IPS-NIHi11 (cell line): ENCODE measurements at regions not wholly inside any gene's neighbourhood (a gene's known extent, or its start where the extent isn't known, plus 50 kb on each side); places are given as distances from the start of the nearest gene placed in this dataset.
"Not testable (repeated sequence)": the region's sequence is repeated elsewhere in the genome, so short reads cannot be mapped to it uniquely, and the experiment has no call there.

Experiments
- DNase-seq: peaks from one replicate; pipeline ENCODE4 v3.0.0; 2012; ENCODE audit warnings: mixed read lengths, low spot score

GRCh38 chr3:18987862-18988447 lies 160.4 kb upstream of the KCNH8 start:
- DNase-seq: no peak

GRCh38 chr3:18987070-18987469 lies 161.2 kb upstream of the KCNH8 start:
- no peak for DNase-seq

DNA sequence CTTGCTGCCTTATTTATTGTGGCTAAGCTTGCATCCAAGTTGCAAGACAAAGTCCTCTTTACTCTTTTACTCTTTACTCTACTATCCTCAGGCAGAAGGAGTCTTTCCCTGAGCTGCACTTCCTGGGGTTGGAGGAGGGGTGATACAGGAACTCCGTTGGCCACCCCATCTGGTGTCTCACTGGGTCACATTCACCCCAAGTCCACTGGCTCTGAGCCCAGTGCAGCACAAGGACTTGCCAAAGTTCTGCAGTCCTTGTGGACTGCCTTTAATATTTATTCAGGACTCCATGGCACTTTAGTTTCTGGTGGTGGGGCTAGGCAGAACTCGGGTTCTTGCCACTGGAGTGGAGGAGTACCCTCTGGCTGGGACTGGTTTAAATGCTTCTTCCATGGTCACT lies 165.4 kb upstream of the KCNH8 start:
- no peak for DNase-seq

DNA sequence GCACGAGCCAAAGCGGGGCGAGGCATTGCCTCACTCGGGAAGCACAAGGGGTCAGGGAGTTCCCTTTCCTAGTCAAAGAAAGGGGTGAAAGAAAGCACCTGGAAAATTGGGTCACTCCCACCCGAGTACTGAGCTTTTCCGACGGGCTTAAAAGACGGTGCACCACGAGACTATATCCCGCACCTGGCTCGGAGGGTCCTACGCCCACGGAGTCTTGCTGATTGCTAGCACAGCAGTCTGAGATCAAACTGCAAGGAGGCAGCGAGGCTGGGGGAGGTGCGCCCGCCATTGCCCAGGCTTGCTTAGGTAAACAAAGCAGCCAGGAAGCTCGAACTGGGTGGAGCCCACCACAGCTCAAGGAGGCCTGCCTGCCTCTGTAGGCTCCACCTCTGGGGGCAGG lies 172.2 kb upstream of the KCNH8 start:
- not testable (repeated sequence) for DNase-seq

GRCh38 chr3:18968120-18968519 lies 180.2 kb upstream of the KCNH8 start:
- DNase-seq: no peak

- DNase-seq: no peak
Measured at GRCh38 chr3:18965781-18966180, 182.5 kb upstream of the KCNH8 start.

GRCh38 chr3:18964640-18965039 lies 183.7 kb upstream of the KCNH8 start:
- no peak for DNase-seq

DNA sequence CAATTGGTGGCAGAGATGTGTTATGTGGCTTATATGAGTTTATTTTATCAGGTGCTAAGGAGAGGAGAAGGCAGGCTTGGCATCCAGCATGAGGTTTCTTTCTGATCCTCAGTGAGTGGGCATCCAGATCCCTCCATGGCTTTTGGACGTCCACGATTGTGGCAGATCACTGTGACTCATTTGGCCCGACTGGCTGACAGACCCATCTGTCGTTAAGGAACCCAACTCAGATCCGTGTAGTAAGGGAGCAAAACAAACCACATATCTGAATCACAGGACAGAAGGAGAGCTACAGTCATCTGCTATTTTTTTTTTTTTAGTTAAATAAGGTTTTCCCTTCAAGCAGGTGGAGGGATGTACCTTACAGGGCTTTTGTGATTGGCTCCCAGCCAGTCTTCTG lies 197.0 kb upstream of the KCNH8 start:
- no peak for DNase-seq

DNA sequence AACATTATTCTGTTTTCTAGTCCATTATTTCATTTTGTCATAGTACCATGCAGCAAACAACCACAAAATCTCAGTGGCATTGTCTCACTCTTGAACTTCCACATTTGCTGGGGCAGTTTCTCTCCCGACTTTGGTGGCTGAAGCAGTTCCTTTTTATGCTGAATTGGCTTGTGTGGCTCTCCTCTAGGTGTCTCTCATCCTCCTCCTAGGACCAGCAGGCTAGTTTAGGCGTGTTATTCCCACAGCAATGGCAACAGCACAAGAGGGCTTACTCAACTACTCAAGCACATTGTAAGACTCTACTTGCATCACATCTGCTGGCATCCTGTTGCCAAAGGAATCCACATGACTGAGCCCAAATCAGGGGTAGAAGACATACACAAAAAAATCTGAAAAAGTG lies 201.8 kb upstream of the KCNH8 start:
- peak; percentile 31 for DNase-seq

- DNase-seq: no peak
Measured at GRCh38 chr3:18937574-18937973, 210.7 kb upstream of the KCNH8 start.

- no peak for DNase-seq
Measured at GRCh38 chr3:18919158-18919557, 229.2 kb upstream of the KCNH8 start.

DNA sequence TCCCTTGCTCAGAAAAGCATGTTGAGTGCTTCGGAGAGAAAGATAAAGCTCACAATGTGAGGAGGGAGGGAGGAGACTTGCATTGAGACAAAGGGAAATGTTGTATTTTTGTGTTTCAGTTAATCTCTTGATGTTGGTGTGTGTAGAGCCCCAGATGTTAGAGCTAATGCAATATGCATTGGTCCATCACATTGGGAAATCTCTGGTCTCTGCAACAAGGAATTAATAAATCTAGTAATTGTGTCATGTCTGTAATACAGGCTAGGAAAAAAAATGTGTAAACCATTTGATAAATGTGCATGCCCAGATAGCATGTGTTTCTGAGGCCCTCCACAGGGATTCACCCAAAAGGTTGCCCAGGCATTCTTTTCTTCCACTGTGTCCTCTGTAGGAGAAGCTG lies 230.4 kb upstream of the KCNH8 start:
- no peak for DNase-seq

DNA sequence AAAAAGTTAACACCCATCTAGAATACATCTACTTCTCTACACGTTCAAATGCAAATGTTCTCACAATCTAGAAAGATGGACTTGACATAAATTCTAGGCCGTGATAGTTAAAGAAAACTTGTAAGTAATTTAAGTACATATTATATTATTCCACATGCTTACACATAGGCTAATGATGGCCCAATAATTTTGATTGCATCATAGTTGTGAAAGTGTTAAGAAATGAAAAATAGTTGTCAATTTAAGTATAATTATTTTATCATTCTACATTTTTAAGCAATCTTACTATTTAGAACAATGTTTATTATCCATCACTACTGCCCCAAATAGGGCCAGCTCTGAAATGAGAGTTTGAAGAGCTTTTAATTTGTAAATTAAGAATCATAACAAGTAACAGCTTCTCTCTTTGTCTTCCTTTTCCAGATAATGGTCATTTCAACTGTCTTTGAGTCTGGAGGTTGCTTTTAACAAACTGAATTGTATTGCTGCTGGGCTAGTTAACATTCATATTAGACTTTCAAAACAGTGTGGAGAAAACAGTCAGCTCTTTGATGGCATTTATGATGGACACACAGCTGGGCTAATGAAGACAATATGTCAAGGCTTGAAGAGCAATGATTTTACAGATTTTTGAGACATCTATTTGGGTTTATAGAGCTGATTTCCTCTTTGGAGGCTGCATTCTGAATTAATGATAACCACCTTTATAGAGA lies 246.1 kb upstream of the KCNH8 start:
- DNase-seq: no peak

DNA sequence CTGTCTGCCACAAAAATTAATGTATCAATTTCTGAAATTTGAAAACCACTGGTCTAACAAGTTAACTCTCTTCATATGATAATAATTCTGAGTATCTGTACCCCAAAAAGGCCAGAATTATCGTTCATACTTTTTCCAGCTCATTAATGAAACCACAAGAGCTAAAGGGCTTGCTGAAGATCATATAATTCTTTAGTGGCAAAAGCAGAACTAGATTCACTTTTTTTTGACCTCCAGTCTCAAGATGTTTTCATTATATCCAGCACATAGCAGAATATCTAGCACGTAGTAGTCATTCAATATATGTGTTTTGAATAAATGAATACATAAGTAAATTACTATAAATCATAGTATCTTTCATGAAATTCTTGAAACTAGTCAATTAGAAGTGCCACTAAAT lies 246.7 kb upstream of the KCNH8 start:
- DNase-seq: no peak

- DNase-seq: no peak
Measured at GRCh38 chr3:18900994-18901393, 247.3 kb upstream of the KCNH8 start.

- DNase-seq: no peak
Measured at GRCh38 chr3:18898911-18899310, 249.4 kb upstream of the KCNH8 start.

DNA sequence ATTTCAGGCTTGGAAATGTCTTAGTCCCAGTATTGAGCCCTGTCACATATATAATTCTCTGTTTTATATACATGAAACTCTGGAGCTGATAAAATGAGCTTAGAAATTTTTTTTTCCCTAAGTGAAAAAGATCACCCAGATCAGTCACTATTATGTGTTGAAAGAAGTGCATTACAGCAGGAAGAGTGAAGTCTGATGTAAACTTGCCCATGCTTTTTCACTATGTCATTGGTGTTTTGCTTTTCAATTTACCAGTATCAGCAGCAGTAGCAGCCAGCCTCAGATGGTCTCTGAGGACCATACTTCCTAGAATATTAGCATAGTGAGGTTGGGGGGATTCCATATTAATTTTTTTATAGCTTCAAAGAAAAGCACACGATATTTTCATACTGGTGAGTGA lies 255.6 kb upstream of the KCNH8 start:
- DNase-seq: no peak

GRCh38 chr3:18892047-18892446 lies 256.3 kb upstream of the KCNH8 start:
- no peak for DNase-seq

DNA sequence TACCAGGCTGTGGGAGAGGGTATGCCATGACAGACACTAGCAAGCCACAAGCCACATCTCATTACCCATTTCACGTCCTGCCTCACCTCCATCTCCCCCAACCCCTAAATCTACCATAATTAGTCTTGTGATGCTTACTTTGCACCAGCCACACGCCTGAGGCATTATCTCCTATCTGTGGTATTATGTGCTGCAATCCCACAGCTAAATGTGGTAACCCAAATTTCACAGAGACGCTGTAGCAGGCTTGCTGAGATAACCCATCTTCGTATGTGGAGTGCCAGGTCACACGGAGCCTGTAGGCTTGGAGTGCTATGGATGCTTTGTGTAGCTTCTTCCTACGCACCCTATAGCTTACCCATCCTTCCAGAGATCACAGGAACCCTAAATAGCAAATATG lies 256.7 kb upstream of the KCNH8 start:
- DNase-seq: no peak

- DNase-seq: no peak
Measured at GRCh38 chr3:18890449-18890848, 257.9 kb upstream of the KCNH8 start.

DNA sequence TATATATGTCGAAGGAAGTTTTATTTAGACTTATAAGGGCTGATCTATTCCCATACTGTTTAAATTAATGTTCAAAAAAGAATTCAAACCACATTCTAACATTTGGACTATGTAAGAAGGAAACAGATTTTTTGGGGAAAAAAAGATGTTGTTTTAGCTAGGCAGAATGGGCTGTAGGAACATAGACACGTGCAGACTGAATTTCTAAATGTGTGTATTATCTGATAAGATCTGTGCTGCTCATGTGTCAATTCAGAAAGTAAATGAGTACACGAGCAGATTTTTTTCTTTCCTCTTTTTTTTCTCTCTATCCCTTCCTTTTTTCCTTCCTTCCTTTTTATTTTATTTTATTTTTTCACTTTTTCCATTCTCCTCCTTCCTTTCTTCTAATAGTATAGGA lies 259.5 kb upstream of the KCNH8 start:
- no peak for DNase-seq

DNA sequence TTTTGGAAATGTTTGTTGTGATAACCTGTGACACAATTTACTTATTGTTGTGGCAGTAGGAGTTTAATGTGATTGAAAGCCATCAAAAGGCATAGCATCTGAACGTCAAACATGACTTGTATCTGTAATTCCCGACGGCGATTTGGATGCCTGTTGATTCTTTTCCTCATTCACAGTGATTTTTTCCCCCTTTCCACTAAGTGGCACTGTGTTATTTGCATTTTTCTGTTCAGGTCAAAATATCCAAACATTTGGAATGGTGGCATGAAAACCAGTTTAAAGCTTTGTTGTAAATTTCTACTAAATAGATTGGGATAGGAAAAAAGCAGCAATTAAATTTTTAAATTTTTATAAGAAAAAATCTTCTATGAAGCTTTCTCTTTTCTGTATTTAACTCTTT lies 259.9 kb upstream of the KCNH8 start:
- DNase-seq: no peak

- DNase-seq: no peak
Measured at GRCh38 chr3:18886331-18886730, 262.0 kb upstream of the KCNH8 start.

DNA sequence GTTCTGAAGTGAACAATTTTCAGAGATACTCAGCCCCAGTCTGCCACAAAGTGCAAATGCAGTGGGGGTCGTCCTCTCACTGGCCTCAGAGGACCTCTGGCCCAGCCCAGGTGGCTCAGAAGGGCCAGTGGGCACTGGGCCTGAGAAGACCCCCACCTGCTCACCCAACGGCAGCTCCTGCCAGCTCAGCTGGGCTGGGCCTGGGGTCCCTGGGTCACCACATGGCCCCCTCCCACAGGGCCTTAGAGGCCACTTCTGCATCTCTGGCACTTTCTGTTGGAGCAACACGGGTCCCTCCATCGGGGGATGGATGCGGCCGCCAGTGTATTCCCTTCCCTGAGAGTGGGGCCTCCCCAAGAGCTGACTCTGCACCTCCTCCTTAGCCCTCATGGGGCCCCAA lies 262.7 kb upstream of the KCNH8 start:
- no peak for DNase-seq
